Testis (tissue), 2 donors: ENCODE measurements at regions not wholly inside any gene's neighbourhood (a gene's known extent, or its start where the extent isn't known, plus 50 kb on each side); places are given as distances from the start of the nearest gene placed in this dataset.

Source experiments
- POLR2A ChIP-seq: fragments of 450-650 bp; IDR thresholded peaks from one replicate; pipeline ENCODE4 v1.6.1; 2017; ENCODE audit warnings: antibody characterized with exemption, mild to moderate bottlenecking, moderate library complexity
- TF ChIP-seq, protein P1 (sequence below), 3 experiments: fragments of 450-650 bp in 2 of 3; fragments of 200-600 bp in 1 of 3; sonication (generic) in 1 of 3; IDR thresholded peaks; one replicate each; pipeline ENCODE4 v1.5.1; 2016 to 2019; ENCODE audit warnings: antibody characterized with exemption in 3 of 3, mild to moderate bottlenecking in 2 of 3, moderate library complexity in 1 of 3

DNA sequence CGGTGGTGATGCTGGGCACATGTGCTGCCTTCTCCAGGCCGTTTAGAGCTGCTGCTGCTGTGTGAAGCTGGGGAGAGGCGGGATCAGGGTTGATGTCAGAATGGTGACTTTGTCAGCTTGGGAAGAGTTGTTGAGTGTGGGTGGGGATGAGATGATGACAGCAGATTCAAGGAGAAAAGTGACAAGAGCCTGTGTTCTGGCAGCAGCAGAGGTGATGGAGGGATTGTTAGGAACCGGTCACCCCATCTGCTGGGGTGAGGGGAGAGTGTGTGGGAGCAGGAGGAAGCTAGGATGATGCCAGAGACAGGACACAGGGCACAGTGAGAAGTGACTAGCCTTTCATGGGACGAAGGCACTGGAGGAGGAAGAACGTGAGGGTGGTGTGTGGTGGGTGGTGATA, 345.5 kb downstream of the RNF144A start:
- TF ChIP-seq, protein P1, sequence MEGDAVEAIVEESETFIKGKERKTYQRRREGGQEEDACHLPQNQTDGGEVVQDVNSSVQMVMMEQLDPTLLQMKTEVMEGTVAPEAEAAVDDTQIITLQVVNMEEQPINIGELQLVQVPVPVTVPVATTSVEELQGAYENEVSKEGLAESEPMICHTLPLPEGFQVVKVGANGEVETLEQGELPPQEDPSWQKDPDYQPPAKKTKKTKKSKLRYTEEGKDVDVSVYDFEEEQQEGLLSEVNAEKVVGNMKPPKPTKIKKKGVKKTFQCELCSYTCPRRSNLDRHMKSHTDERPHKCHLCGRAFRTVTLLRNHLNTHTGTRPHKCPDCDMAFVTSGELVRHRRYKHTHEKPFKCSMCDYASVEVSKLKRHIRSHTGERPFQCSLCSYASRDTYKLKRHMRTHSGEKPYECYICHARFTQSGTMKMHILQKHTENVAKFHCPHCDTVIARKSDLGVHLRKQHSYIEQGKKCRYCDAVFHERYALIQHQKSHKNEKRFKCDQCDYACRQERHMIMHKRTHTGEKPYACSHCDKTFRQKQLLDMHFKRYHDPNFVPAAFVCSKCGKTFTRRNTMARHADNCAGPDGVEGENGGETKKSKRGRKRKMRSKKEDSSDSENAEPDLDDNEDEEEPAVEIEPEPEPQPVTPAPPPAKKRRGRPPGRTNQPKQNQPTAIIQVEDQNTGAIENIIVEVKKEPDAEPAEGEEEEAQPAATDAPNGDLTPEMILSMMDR (IDR thresholded peaks at IDR 0.05): no peak
- no peak for TF ChIP-seq POLR2A
